Ascending aorta (tissue), 2 donors: ENCODE measurements at regions not wholly inside any gene's neighbourhood (a gene's known extent, or its start where the extent isn't known, plus 50 kb on each side); places are given as distances from the start of the nearest gene placed in this dataset.

Experiments used
- DNase-seq, 2 donors: peaks; one replicate each; pipeline ENCODE4 v3.0.0-alpha.2; 2019; ENCODE audit warnings: low spot score in 2 of 2
- H3K27ac ChIP-seq, 2 donors: fragments of 200-600 bp; sonication (generic); one replicate each; pipeline ENCODE4 v1.5.1; 2016 to 2017; ENCODE audit warnings: mild to moderate bottlenecking in 1 of 2
- H3K27me3 ChIP-seq: fragments of 200-600 bp; sonication (generic); one replicate; pipeline ENCODE4 v1.5.1; 2017
- H3K36me3 ChIP-seq, 2 donors: fragments of 200-600 bp; sonication (generic); one replicate each; pipeline ENCODE4 v1.5.1; 2016
- H3K4me1 ChIP-seq, 2 donors: fragments of 200-600 bp; sonication (generic); one replicate each; pipeline ENCODE4 v1.5.1; 2016 to 2017; ENCODE audit warnings: mild to moderate bottlenecking in 1 of 2
- H3K4me3 ChIP-seq, 2 donors: fragments of 200-600 bp; sonication (generic); one replicate each; pipeline ENCODE4 v1.5.1; 2016 to 2017; ENCODE audit warnings: mild to moderate bottlenecking in 1 of 2
- H3K9me3 ChIP-seq, 2 donors: fragments of 200-600 bp; sonication (generic); one replicate each; pipeline ENCODE4 v1.5.1; 2016
- CTCF ChIP-seq, 3 experiments: fragments of 200-600 bp in 2 of 3; fragments of 450-650 bp in 1 of 3; sonication (generic) in 2 of 3; IDR thresholded peaks; one replicate each; pipeline ENCODE4 v1.5.1; 2016 to 2019; ENCODE audit warnings: antibody characterized with exemption in 3 of 3, mild to moderate bottlenecking in 1 of 3, moderate library complexity in 1 of 3
- intact Hi-C: fragments of 100-400 bp; cut with DNase I; formaldehyde crosslinking; loops from one replicate; pipeline ENCODE4 v1.15.1; 2023

DNA sequence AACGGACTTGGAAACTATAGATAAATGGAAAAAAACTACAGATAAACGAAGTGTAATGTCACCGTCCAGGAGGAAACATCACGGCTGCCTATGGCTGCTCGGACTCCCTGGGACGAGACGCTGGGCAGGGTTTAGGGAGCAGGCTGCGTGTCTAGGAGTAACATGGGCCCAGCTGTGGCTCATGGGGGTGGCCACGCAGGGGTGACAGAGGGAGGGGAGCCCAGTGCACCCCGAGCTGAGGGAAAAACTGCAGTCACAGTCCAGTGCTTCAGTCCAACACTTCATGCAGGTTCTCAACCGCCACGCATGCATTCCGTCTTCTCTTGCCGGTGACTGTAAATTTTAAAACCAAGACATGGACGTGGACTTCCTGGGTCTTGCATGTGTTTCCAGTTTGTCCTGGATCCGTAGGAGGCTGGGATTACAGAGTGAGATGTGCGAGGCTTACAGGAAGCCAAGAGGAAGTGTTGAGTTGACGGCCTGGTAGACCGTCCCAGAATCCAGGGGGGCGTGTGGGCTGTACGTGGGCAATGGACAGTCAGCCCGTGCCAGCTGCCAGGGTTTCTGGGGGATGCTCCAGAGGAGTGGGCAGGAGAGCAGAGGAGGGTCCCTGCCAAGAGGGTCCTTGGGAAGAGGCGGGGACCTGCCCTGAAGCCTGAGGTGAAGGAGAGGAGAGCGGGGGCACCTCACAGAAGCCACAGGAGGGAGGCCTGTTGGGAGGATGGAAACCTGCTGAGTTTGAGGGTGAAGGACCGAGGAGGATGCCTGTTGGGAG, 691.4 kb downstream of the BRD1 start:
- Histone ChIP-seq H3K36me3 (no peaks in the 10 kb centered on the region), H3K9me3 (no peaks in the 10 kb centered on the region), H3K27me3 (no peaks in the 10 kb centered on the region), H3K4me3 (no peak overlapping the region), H3K27ac (no peak overlapping the region), H3K4me1 (no peaks in the 10 kb centered on the region)
- DNase-seq = no peak
- intact Hi-C loops = no loop called here
- no peak for TF ChIP-seq CTCF (IDR thresholded peaks at IDR 0.05)

DNA sequence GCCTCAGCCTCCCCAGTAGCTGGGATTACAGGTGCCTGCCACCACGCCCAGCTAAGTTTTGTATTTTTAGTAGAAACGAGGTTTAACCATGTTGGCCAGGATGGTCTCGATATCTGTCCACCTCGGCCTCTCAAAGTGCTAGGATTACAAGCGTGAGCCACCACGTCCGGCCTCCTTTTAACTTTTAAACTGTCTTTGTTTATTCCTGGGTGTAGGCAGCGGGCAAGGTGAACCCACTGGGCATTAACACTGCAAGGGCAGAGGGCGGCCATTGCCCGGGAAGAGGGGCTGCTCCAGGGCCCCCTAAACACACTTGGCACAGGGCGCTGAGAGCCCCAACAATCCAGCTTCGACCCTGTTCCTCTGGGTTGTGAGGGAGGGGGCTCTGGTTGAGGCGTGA, 693.6 kb downstream of the BRD1 start:
- intact Hi-C loops = no loop called here
- H3K4me3 ChIP-seq = no peak overlapping the region
- no peak overlapping the region for H3K27ac ChIP-seq
- no peaks in the 10 kb centered on the region for H3K9me3 ChIP-seq
- no peak for DNase-seq
- no peaks in the 10 kb centered on the region for H3K4me1 ChIP-seq
- no peak for TF ChIP-seq CTCF (IDR thresholded peaks at IDR 0.05)
- H3K27me3 ChIP-seq = no peaks in the 10 kb centered on the region
- H3K36me3 ChIP-seq = no peaks in the 10 kb centered on the region

DNA sequence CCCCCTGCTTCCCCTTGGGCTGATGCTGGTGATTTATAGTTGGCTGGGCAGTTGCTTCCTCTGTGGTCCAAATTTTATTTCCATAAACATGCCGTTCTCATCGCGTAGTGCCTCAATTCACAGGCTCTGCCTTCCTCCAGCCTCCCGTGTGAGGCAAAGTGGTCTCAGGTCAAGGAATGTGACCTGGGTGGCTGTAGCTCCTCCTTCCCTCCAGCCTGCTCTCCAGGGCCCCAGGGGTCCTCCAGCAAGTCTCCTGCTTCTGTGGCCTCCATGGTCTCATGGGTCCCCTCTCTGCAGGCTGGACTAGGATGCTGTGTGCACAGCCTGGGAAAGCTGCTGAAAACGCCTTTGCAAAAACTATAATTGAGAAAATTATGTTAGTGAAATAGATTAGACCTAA, 694.1 kb downstream of the BRD1 start:
- Histone ChIP-seq H3K4me3 (no peak overlapping the region), H3K4me1 (no peaks in the 10 kb centered on the region), H3K9me3 (no peaks in the 10 kb centered on the region), H3K27ac (no peak overlapping the region), H3K27me3 (no peaks in the 10 kb centered on the region), H3K36me3 (no peaks in the 10 kb centered on the region)
- no peak for TF ChIP-seq CTCF (IDR thresholded peaks at IDR 0.05)
- DNase-seq = no peak
- intact Hi-C loops = no loop called here

- H3K27me3 ChIP-seq = no peaks in the 10 kb centered on the region
- intact Hi-C loops = no loop called here
- no peaks in the 10 kb centered on the region for H3K4me1 ChIP-seq
- H3K36me3 ChIP-seq = no peaks in the 10 kb centered on the region
- no peak for DNase-seq
- TF ChIP-seq CTCF (IDR thresholded peaks at IDR 0.05) = no peak
- no peaks in the 10 kb centered on the region for H3K9me3 ChIP-seq
- no peak overlapping the region for H3K27ac ChIP-seq
- H3K4me3 ChIP-seq = no peak overlapping the region
Observed at GRCh38 chr22:49132009-49132408, 695.7 kb downstream of the BRD1 start.

DNA sequence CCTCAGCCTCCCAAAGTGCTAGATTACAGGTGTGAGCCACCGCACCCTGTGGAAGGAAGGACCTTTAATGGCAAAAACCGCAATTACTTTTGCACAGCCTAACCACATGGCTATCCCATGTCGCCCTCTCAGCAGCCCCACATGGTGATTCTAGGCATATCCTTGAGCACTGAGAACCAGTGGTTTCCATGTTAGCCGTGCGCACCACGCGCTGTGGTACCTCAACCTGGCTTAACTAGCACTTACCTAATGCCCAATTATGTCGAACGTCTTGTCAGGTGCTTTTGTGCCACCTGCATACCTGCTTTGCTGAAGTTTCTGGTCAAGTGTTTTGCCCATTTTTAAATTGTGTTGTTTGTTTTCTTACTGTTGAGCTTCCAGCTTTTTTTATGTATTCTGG, 697.9 kb downstream of the BRD1 start:
- TF ChIP-seq CTCF (IDR thresholded peaks at IDR 0.05) = no peak
- no peak overlapping the region for H3K27ac ChIP-seq
- intact Hi-C loops = no loop called here
- no peaks in the 10 kb centered on the region for H3K4me1 ChIP-seq
- no peaks in the 10 kb centered on the region for H3K36me3 ChIP-seq
- DNase-seq = no peak
- no peaks in the 10 kb centered on the region for H3K9me3 ChIP-seq
- H3K4me3 ChIP-seq = no peak overlapping the region
- H3K27me3 ChIP-seq = no peaks in the 10 kb centered on the region

- no peak for TF ChIP-seq CTCF (IDR thresholded peaks at IDR 0.05)
- intact Hi-C loops = no loop called here
- H3K27ac ChIP-seq = no peak overlapping the region
Observed at GRCh38 chr22:49128874-49129273, 698.8 kb downstream of the BRD1 start.

More at GRCh38 chr22:49128874-49129273, 698.8 kb downstream of the BRD1 start:
- no peak for DNase-seq
- Histone ChIP-seq H3K4me3 (no peak overlapping the region), H3K27me3 (no peaks in the 10 kb centered on the region), H3K4me1 (no peaks in the 10 kb centered on the region), H3K9me3 (no peaks in the 10 kb centered on the region), H3K36me3 (no peaks in the 10 kb centered on the region)
